ENCODE measurements at regions not wholly inside any gene's neighbourhood (a gene's known extent, or its start where the extent isn't known, plus 50 kb on each side); places are given as distances from the start of the nearest gene placed in this dataset.

DNA sequence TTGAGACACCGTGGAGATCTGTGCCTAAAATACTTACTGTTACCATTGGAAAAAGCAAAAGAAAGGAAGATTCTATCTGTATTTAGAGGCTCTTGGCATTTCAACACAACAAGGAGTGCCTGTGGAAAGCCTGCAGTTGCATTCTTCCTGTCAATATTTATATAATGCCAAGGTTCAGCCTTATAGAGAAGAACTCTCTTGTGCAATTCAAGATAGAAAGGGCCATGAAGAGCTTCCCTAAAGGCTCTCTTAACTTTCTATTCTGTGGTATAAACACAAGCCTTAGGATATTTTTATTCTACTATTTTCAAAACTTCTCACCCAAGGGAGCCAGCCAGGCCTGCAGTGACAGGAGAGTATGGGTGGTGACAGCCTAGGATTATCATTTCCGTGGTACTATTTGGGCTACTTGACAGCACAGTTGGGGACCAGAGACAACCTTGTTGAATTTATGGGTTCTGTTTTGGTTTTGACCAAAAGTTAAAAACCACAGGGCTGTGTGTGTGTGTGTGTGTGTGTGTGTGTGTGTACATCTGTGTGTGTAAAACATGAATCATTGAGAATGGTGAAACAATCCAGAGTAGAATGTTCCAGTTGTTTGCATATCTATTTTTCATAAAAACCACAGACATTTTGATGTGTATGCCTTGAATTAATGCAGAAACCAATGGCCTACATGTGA is 700.9 kb upstream of the SLC35B3 start:
- H3K27me3 ChIP-seq (replicated peaks in 1 of 7): no peaks in the 10 kb centered on the region
- H3K4me1 ChIP-seq: no peaks in the 10 kb centered on the region
- no peak overlapping the region for H3K4me3 ChIP-seq
- no peak for DNase-seq
- intact Hi-C loops (cut with DNase I; ENCODE audit: low total_unique reads): no loop called here
- WGBS, 5 donors: 75 to 93% (median 78%) methylated on average over 2 of the region's 2 CpGs
- no peaks in the 10 kb centered on the region for H3K9me3 ChIP-seq
- no peaks in the 10 kb centered on the region for H3K36me3 ChIP-seq
- no peak overlapping the region for H3K27ac ChIP-seq
- TF ChIP-seq POLR2A (IDR thresholded peaks at IDR 0.05) (no peak), POLR2AphosphoS5 (IDR thresholded peaks at IDR 0.05) (no peak)
- TF ChIP-seq, protein P1, sequence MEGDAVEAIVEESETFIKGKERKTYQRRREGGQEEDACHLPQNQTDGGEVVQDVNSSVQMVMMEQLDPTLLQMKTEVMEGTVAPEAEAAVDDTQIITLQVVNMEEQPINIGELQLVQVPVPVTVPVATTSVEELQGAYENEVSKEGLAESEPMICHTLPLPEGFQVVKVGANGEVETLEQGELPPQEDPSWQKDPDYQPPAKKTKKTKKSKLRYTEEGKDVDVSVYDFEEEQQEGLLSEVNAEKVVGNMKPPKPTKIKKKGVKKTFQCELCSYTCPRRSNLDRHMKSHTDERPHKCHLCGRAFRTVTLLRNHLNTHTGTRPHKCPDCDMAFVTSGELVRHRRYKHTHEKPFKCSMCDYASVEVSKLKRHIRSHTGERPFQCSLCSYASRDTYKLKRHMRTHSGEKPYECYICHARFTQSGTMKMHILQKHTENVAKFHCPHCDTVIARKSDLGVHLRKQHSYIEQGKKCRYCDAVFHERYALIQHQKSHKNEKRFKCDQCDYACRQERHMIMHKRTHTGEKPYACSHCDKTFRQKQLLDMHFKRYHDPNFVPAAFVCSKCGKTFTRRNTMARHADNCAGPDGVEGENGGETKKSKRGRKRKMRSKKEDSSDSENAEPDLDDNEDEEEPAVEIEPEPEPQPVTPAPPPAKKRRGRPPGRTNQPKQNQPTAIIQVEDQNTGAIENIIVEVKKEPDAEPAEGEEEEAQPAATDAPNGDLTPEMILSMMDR (IDR thresholded peaks at IDR 0.05 in 8 of 11, conservative IDR thresholded peaks at IDR 0.05 in 3 of 11): no peak

DNA sequence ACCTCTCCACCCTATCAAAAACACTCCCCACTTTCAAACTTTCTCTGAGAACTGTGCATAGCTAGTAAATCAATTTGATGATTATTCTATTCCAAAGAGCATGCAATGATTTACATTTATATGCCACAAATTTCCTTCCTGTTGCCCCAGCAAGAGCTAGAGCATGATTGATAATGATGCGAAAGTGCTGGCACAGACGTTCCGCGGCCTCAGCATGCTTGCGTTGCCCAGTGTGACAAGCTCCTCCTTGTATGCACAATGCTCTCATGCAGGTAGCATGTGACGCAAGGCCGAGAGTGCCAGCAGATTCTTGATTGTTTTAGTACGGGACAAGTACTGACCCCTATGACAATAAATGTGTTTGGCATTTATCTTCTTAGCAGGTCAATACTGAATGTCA is 696.3 kb upstream of the SLC35B3 start:
- 1 to 11% (median 10%) methylated on average over 8 of the region's 8 CpGs for WGBS, 5 donors

DNA sequence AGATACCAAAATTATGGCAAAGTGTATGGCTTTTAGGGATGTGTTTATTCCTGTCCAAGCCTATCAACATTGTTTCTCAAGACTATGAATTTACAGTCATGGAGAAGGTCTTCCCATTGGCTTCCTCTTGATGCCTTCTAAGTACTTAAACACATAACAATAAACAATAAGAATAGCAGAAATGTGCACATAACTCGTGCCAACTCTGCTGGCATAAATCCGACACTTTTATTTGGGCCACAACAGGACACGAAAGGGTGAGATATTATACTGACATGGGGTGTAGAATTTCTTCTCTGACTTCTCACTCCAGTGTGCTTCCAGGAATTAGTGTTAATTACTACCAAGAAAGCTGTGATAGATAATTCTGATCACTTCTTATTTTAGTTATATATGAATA is 695.9 kb upstream of the SLC35B3 start:
- Histone ChIP-seq H3K27ac (no peak overlapping the region), H3K9me3 (peaks cover 0 to under 1% (median 0%) of the 10 kb centered on the region in 8 donors), H3K4me1 (no peaks in the 10 kb centered on the region), H3K27me3 (replicated peaks in 1 of 7) (no peaks in the 10 kb centered on the region), H3K36me3 (no peaks in the 10 kb centered on the region), H3K4me3 (no peak overlapping the region)
- intact Hi-C loops (cut with DNase I; ENCODE audit: low total_unique reads): no loop called here
- DNase-seq: no peak
- WGBS, 5 donors: 39 to 59% (median 44%) methylated on average over 3 of the region's 3 CpGs
- TF ChIP-seq, protein P1 (IDR thresholded peaks at IDR 0.05 in 8 of 11, conservative IDR thresholded peaks at IDR 0.05 in 3 of 11): no peak
- no peak for TF ChIP-seq POLR2A (IDR thresholded peaks at IDR 0.05)
- TF ChIP-seq POLR2AphosphoS5 (IDR thresholded peaks at IDR 0.05): no peak

More for the DNA sequence above, 696.3 kb upstream of the SLC35B3 start:
- no peaks in the 10 kb centered on the region for H3K27me3 ChIP-seq (replicated peaks in 1 of 7)
- H3K4me1 ChIP-seq: no peaks in the 10 kb centered on the region
- no peak overlapping the region for H3K4me3 ChIP-seq
- H3K9me3 ChIP-seq: no peaks in the 10 kb centered on the region
- intact Hi-C loops (cut with DNase I; ENCODE audit: low total_unique reads): no loop called here
- H3K36me3 ChIP-seq: no peaks in the 10 kb centered on the region
- H3K27ac ChIP-seq: no peak overlapping the region
- TF ChIP-seq POLR2AphosphoS5 (IDR thresholded peaks at IDR 0.05): no peak
- TF ChIP-seq, protein P1 (IDR thresholded peaks at IDR 0.05 in 8 of 11, conservative IDR thresholded peaks at IDR 0.05 in 3 of 11): no peak
- TF ChIP-seq POLR2A (IDR thresholded peaks at IDR 0.05): no peak
- no peak for DNase-seq

DNA sequence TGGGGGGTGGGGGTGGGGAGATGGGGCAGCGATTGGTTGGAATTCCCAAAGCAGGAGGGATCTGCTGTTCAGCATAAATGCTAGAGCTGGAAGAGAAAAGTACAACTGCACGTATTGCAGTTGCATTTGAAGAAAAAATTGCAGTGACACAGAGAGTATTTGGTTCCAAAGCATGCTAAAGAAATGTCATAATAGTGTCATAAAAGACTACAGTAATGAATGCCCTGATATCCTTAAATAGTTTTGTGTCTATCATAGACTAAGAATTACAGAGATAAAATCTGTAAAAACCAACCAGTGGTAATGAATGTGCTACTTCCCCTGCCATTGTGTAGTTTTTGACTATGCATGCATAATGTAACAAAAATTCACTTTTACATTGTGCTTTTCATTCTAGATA is 693.6 kb upstream of the SLC35B3 start:
- intact Hi-C loops (cut with DNase I; ENCODE audit: low total_unique reads): no loop called here
- Histone ChIP-seq H3K4me3 (no peak overlapping the region), H3K27me3 (replicated peaks in 1 of 7) (no peaks in the 10 kb centered on the region), H3K27ac (no peak overlapping the region), H3K4me1 (no peaks in the 10 kb centered on the region), H3K36me3 (no peaks in the 10 kb centered on the region), H3K9me3 (peaks cover 0 to 10% (median 0%) of the 10 kb centered on the region in 8 donors)
- no peak for DNase-seq
- WGBS, 5 donors: 67 to 90% (median 82%) methylated on average over 2 of the region's 2 CpGs
- TF ChIP-seq POLR2AphosphoS5 (IDR thresholded peaks at IDR 0.05) (no peak), POLR2A (IDR thresholded peaks at IDR 0.05) (no peak)
- TF ChIP-seq, protein P1 (IDR thresholded peaks at IDR 0.05 in 8 of 11, conservative IDR thresholded peaks at IDR 0.05 in 3 of 11): no peak

Data from spleen (tissue), 11 donors.